HL-60 (cell line): ENCODE measurements at regions not wholly inside any gene's neighbourhood (a gene's known extent, or its start where the extent isn't known, plus 50 kb on each side); places are given as distances from the start of the nearest gene placed in this dataset.

Experiments
- CTCF ChIP-seq: IDR thresholded peaks from one replicate; pipeline ENCODE4 v1.5.1; 2011; ENCODE audit warnings: low read length, control low read depth, inconsistent platforms; ENCODE audit not compliant: insufficient read depth
- GABPA ChIP-seq: IDR thresholded peaks from 2 replicates; pipeline ENCODE4 v1.6.1; 2012; ENCODE audit warnings: low read depth
- POLR2AphosphoS5 ChIP-seq: IDR thresholded peaks from 2 replicates; pipeline ENCODE4 v1.6.1; 2012; ENCODE audit warnings: low read depth
- SPI1 ChIP-seq: IDR thresholded peaks from 2 replicates; pipeline ENCODE4 v1.6.1; 2012; ENCODE audit warnings: low read depth, mild to moderate bottlenecking, borderline replicate concordance

- TF ChIP-seq CTCF (no peak), GABPA (no peak), POLR2AphosphoS5 (no peak), SPI1 (no peak)
These were observed 118.6 kb upstream of the PRR20G start for GRCh38 chr3:127406309-127407025.
